GM19023 (cell line): ENCODE measurements at regions not wholly inside any gene's neighbourhood (a gene's known extent, or its start where the extent isn't known, plus 50 kb on each side); places are given as distances from the start of the nearest gene placed in this dataset.

Source experiments
- ATAC-seq: cut with Tn5 transposase; IDR thresholded peaks from one replicate; pipeline ENCODE4 v1.9.1; 2021; ENCODE audit warnings: mild to moderate bottlenecking, moderate library complexity; ENCODE audit not compliant: unreplicated experiment

- no peak for ATAC-seq
These were observed 52.5 kb downstream of the EPRS1 start for GRCh38 chr1:219993554-219994433.

GRCh38 chr1:219991919-219992318, 54.4 kb downstream of the EPRS1 start:
- no peak for ATAC-seq

- no peak for ATAC-seq
These were observed 54.8 kb downstream of the EPRS1 start for GRCh38 chr1:219991511-219991810.

- ATAC-seq = no peak
These were observed 55.4 kb downstream of the EPRS1 start for GRCh38 chr1:219990782-219991510.

GRCh38 chr1:219989766-219990165, 56.5 kb downstream of the EPRS1 start:
- no peak for ATAC-seq

GRCh38 chr1:219988818-219989217, 57.5 kb downstream of the EPRS1 start:
- no peak for ATAC-seq

GRCh38 chr1:219988387-219988786, 57.9 kb downstream of the EPRS1 start:
- peak; percentile 83 for ATAC-seq

GRCh38 chr1:219987325-219987724, 59.0 kb upstream of the SLC30A10 start:
- no peak for ATAC-seq

GRCh38 chr1:219985169-219985568, 56.8 kb upstream of the SLC30A10 start:
- ATAC-seq = no peak
